Epithelial cell of proximal tubule (primary cell): ENCODE measurements at regions not wholly inside any gene's neighbourhood (a gene's known extent, or its start where the extent isn't known, plus 50 kb on each side); places are given as distances from the start of the nearest gene placed in this dataset.
A peak's percentile ranks its signal among the peaks of the same experiment; 100 is the strongest.

Source experiments
- DNase-seq: peaks from one replicate; pipeline ENCODE4 v3.0.0-alpha.2; 2011; ENCODE audit warnings: low read depth
- H3K4me3 ChIP-seq: 2 replicates; pipeline ENCODE4 v1.5.1; 2011; ENCODE audit warnings: low read depth, mild to moderate bottlenecking, low read length
- CTCF ChIP-seq: conservative IDR thresholded peaks from 2 replicates; pipeline ENCODE4 v1.5.1; 2012; ENCODE audit warnings: low read depth, mild to moderate bottlenecking, low read length

DNA sequence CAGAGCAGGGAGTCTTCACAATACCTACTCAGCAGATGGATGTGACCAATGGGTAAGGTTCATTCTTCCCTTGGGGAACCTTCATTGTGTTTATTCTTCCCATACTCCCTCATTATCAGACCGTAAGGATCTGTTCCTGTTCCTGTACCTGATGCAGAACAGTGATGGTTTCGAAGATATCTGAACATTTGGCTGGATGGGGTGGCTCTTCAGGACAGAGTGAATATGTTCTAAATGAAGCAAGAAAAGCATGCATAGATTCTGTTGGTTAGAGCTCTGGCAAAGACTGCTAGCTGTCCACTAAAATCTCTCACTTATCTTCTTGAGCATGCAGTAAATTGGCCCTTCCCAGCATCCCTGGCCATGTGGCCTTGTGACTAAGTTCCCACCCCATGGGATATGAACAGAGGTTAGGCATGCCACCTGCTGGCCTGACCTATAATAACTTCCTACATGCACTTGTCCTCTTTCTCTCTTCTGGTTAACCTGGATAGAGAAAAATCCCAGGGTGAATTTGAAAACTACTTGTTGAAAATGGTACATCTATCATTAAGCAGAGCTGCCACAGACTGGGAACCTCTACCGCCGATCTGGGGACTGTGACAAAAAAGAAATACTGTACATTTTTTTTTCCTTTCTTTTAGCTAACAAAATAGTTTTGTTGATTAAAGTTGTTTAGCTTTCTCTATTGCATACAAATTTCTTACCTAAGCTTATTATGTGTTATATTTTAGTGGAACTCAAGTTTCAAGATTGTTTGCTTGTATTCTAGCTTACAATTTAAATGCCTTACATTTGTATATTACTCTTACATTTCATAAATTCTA, 60.0 kb upstream of the BANK1 start:
- DNase-seq, result peak; percentile 25
- H3K4me3 ChIP-seq, result no peak overlapping the region
- peak; percentile 82 for TF ChIP-seq CTCF

DNA sequence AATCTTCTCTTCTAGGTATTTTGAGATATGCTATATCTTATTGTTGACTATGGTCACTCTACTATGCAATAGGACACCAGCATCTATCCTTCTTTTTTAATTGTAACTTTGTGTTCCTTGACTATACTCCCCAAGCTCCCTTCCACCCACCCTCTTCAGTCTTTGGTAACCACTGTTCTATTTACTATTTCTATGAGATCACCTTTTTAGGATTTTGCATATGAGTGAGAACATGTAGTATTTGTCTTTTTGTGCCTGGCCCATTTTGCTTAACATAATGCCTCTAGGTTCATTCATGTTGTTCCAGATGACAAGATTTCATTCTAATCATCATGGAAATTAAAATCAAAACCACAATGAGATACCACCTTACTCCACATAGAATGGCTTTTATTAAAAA, 63.3 kb upstream of the BANK1 start:
- no peak for TF ChIP-seq CTCF
- no peak overlapping the region for H3K4me3 ChIP-seq
- no peak for DNase-seq

- no peak overlapping the region for H3K4me3 ChIP-seq
- DNase-seq, result no peak
- no peak for TF ChIP-seq CTCF
Measured at GRCh38 chr4:101724093-101724492, 66.4 kb upstream of the BANK1 start.

GRCh38 chr4:101718810-101719209, 71.7 kb upstream of the BANK1 start:
- no peak for TF ChIP-seq CTCF
- no peak for DNase-seq
- H3K4me3 ChIP-seq, result no peak overlapping the region

DNA sequence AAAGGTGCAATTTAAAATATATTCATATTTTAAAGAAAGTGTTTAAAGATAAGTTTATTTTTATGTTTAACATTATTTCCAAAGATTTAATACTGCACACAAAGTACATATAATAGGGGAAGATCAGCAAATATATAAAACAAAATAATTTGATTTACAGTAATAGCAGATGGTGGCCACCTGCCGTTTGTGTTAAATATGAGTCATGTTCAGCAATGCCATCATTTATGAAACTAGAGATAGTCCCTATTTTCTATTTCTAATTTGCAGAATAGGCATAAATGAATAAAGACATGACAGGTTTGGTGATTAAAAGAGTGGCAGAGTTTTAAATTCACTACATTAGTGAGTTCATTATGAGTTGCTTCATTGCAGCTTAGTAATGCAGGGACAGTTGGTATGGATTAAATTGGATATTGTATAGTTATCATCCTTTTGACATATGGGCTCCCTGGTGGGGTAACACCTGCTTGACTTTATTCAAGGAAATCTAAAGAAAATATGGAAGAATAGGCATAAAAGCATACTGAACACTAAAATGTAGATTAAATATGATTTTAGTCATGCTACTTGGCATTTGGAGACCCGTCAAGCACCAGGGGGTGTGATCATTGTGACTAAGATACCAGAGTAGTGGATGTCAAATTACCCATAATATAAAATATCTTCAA, 78.8 kb upstream of the BANK1 start:
- H3K4me3 ChIP-seq, result no peak overlapping the region
- DNase-seq, result no peak
- no peak for TF ChIP-seq CTCF

- DNase-seq, result no peak
- no peak overlapping the region for H3K4me3 ChIP-seq
- no peak for TF ChIP-seq CTCF
Measured at GRCh38 chr4:101710806-101711205, 79.7 kb upstream of the BANK1 start.
